GM21515 (cell line): ENCODE measurements at regions not wholly inside any gene's neighbourhood (a gene's known extent, or its start where the extent isn't known, plus 50 kb on each side); places are given as distances from the start of the nearest gene placed in this dataset.
A peak's percentile ranks its signal among the peaks of the same experiment; 100 is the strongest.
"Not testable (repeated sequence)": the region's sequence is repeated elsewhere in the genome, so short reads cannot be mapped to it uniquely, and the experiment has no call there.

ENCODE experiments used
- ATAC-seq: cut with Tn5 transposase; IDR thresholded peaks from one replicate; pipeline ENCODE4 v1.9.1; 2021; ENCODE audit not compliant: unreplicated experiment

- no peak for ATAC-seq
Measured at GRCh38 chr3:102676424-102676823, 241.6 kb downstream of the ZPLD1 start.

- ATAC-seq = no peak
Measured at GRCh38 chr3:102682741-102683140, 247.9 kb downstream of the ZPLD1 start.

- no peak for ATAC-seq
Measured at GRCh38 chr3:102686792-102687191, 252.0 kb downstream of the ZPLD1 start.

GRCh38 chr3:102687851-102688555 lies 253.2 kb downstream of the ZPLD1 start:
- no peak for ATAC-seq

- ATAC-seq = no peak
Measured at GRCh38 chr3:102688556-102688930, 253.7 kb downstream of the ZPLD1 start.

GRCh38 chr3:102691507-102691906 lies 256.7 kb downstream of the ZPLD1 start:
- no peak for ATAC-seq

- ATAC-seq = no peak
Measured at GRCh38 chr3:102699104-102699818, 264.4 kb downstream of the ZPLD1 start.

- ATAC-seq = no peak
Measured at GRCh38 chr3:102699819-102700140, 265.0 kb downstream of the ZPLD1 start.

GRCh38 chr3:102712896-102713295 lies 278.1 kb downstream of the ZPLD1 start:
- no peak for ATAC-seq

GRCh38 chr3:102714567-102714966 lies 279.8 kb downstream of the ZPLD1 start:
- peak; percentile 23 for ATAC-seq

GRCh38 chr3:102715030-102715697 lies 280.3 kb downstream of the ZPLD1 start:
- ATAC-seq = peak; percentile 93

- ATAC-seq = no peak
Measured at GRCh38 chr3:102718651-102719050, 283.8 kb downstream of the ZPLD1 start.

GRCh38 chr3:102722317-102722716 lies 287.5 kb downstream of the ZPLD1 start:
- no peak for ATAC-seq

GRCh38 chr3:102727340-102727739 lies 292.5 kb downstream of the ZPLD1 start:
- no peak for ATAC-seq

- ATAC-seq = not testable (repeated sequence)
Measured at GRCh38 chr3:102732581-102732980, 297.8 kb downstream of the ZPLD1 start.

- no peak for ATAC-seq
Measured at GRCh38 chr3:102733791-102734563, 299.2 kb downstream of the ZPLD1 start.

- no peak for ATAC-seq
Measured at GRCh38 chr3:102735311-102735710, 300.5 kb downstream of the ZPLD1 start.

- ATAC-seq = no peak
Measured at GRCh38 chr3:102736288-102736974, 301.6 kb downstream of the ZPLD1 start.

GRCh38 chr3:102736975-102737304 lies 302.1 kb downstream of the ZPLD1 start:
- no peak for ATAC-seq

GRCh38 chr3:102737353-102737752 lies 302.5 kb downstream of the ZPLD1 start:
- ATAC-seq = no peak

- ATAC-seq = no peak
Measured at GRCh38 chr3:102741105-102741504, 306.3 kb downstream of the ZPLD1 start.
